GM18499 (cell line): ENCODE measurements at regions not wholly inside any gene's neighbourhood (a gene's known extent, or its start where the extent isn't known, plus 50 kb on each side); places are given as distances from the start of the nearest gene placed in this dataset.

Experiments used
- ATAC-seq: cut with Tn5 transposase; IDR thresholded peaks from one replicate; pipeline ENCODE4 v1.9.1; 2021; ENCODE audit warnings: moderate number of reproducible peaks; ENCODE audit not compliant: insufficient read depth, unreplicated experiment

GRCh38 chr22:48698618-48699017 lies 1129.1 kb downstream of the BRD1 start:
- ATAC-seq = no peak

GRCh38 chr22:48697694-48698276 lies 1129.9 kb downstream of the BRD1 start:
- no peak for ATAC-seq

- no peak for ATAC-seq
Measured at GRCh38 chr22:48697223-48697622, 1130.5 kb downstream of the BRD1 start.

GRCh38 chr22:48696371-48696770 lies 1131.3 kb downstream of the BRD1 start:
- ATAC-seq = no peak

- ATAC-seq = no peak
Measured at GRCh38 chr22:48695731-48696305, 1131.9 kb downstream of the BRD1 start.

- ATAC-seq = no peak
Measured at GRCh38 chr22:48695251-48695650, 1132.4 kb downstream of the BRD1 start.

GRCh38 chr22:48694296-48694883 lies 1133.3 kb downstream of the BRD1 start:
- ATAC-seq = no peak

GRCh38 chr22:48693377-48694135 lies 1134.1 kb downstream of the BRD1 start:
- ATAC-seq = no peak

- ATAC-seq = no peak
Measured at GRCh38 chr22:48692734-48693376, 1134.8 kb downstream of the BRD1 start.

GRCh38 chr22:48691431-48691851 lies 1136.2 kb downstream of the BRD1 start:
- ATAC-seq = no peak

GRCh38 chr22:48690583-48691317 lies 1136.9 kb downstream of the BRD1 start:
- ATAC-seq = no peak

GRCh38 chr22:48689206-48689605 lies 1138.5 kb downstream of the BRD1 start:
- ATAC-seq = no peak

GRCh38 chr22:48688366-48688765 lies 1139.3 kb downstream of the BRD1 start:
- no peak for ATAC-seq

GRCh38 chr22:48687606-48688005 lies 1140.1 kb downstream of the BRD1 start:
- ATAC-seq = no peak

GRCh38 chr22:48686694-48687302 lies 1140.9 kb downstream of the BRD1 start:
- no peak for ATAC-seq

- ATAC-seq = no peak
Measured at GRCh38 chr22:48685767-48686166, 1141.9 kb downstream of the BRD1 start.

GRCh38 chr22:48683640-48684039 lies 1144.0 kb downstream of the BRD1 start:
- no peak for ATAC-seq

- no peak for ATAC-seq
Measured at GRCh38 chr22:48682504-48682903, 1145.2 kb downstream of the BRD1 start.

GRCh38 chr22:48680601-48681000 lies 1147.1 kb downstream of the BRD1 start:
- no peak for ATAC-seq
